ENCODE measurements at regions not wholly inside any gene's neighbourhood (a gene's known extent, or its start where the extent isn't known, plus 50 kb on each side); places are given as distances from the start of the nearest gene placed in this dataset.
"Not testable (repeated sequence)": the region's sequence is repeated elsewhere in the genome, so short reads cannot be mapped to it uniquely, and the experiment has no call there.

- CTCF ChIA-PET = no interaction called here
- no peak for TF ChIP-seq CTCF (IDR thresholded peaks at IDR 0.05; ENCODE audit: insufficient read depth, low read depth, low read length)
- Histone ChIP-seq H3K36me3 (ENCODE audit: control insufficient read depth, insufficient read depth, low read length) (no peaks in the 10 kb centered on the region), H3K4me3 (ENCODE audit: low read depth, low read length) (no peak overlapping the region), H3K27me3 (ENCODE audit: control insufficient read depth, insufficient read depth, low read length) (no peaks in the 10 kb centered on the region)
- DNase-seq (ENCODE audit: low read depth) = no peak
- POLR2A ChIA-PET = no interaction called here
Measured at GRCh38 chr21:21997390-21998333, 999.5 kb downstream of the NCAM2 start.

- Histone ChIP-seq H3K4me3 (ENCODE audit: low read depth, low read length) (no peak overlapping the region), H3K27me3 (ENCODE audit: control insufficient read depth, insufficient read depth, low read length) (no peaks in the 10 kb centered on the region), H3K36me3 (ENCODE audit: control insufficient read depth, insufficient read depth, low read length) (no peaks in the 10 kb centered on the region)
- no peak for TF ChIP-seq CTCF (IDR thresholded peaks at IDR 0.05; ENCODE audit: insufficient read depth, low read depth, low read length)
- CTCF ChIA-PET = no interaction called here
- no peak for DNase-seq (ENCODE audit: low read depth)
- POLR2A ChIA-PET = no interaction called here
Measured at GRCh38 chr21:22019766-22020165, 1021.6 kb downstream of the NCAM2 start.

- CTCF ChIA-PET = no interaction called here
- no peak for DNase-seq (ENCODE audit: low read depth)
Measured at GRCh38 chr21:22020221-22020620, 1022.0 kb downstream of the NCAM2 start.

GRCh38 chr21:22023896-22024295 is 1025.7 kb downstream of the NCAM2 start:
- H3K36me3 ChIP-seq (ENCODE audit: control insufficient read depth, insufficient read depth, low read length); H3K4me3 ChIP-seq (ENCODE audit: low read depth, low read length); H3K27me3 ChIP-seq (ENCODE audit: control insufficient read depth, insufficient read depth, low read length); POLR2A ChIA-PET; DNase-seq (ENCODE audit: low read depth); CTCF ChIA-PET: not testable (repeated sequence)

More at GRCh38 chr21:22020221-22020620, 1022.0 kb downstream of the NCAM2 start:
- Histone ChIP-seq H3K4me3 (ENCODE audit: low read depth, low read length) (no peak overlapping the region), H3K27me3 (ENCODE audit: control insufficient read depth, insufficient read depth, low read length) (no peaks in the 10 kb centered on the region), H3K36me3 (ENCODE audit: control insufficient read depth, insufficient read depth, low read length) (no peaks in the 10 kb centered on the region)
- no peak for TF ChIP-seq CTCF (IDR thresholded peaks at IDR 0.05; ENCODE audit: insufficient read depth, low read depth, low read length)
- POLR2A ChIA-PET = no interaction called here

GRCh38 chr21:22044431-22044830 is 1046.2 kb downstream of the NCAM2 start:
- TF ChIP-seq CTCF (IDR thresholded peaks at IDR 0.05; ENCODE audit: insufficient read depth, low read depth, low read length) = no peak
- ChIA-PET CTCF (no interaction called here), POLR2A (no interaction called here)
- Histone ChIP-seq H3K36me3 (ENCODE audit: control insufficient read depth, insufficient read depth, low read length) (no peaks in the 10 kb centered on the region), H3K4me3 (ENCODE audit: low read depth, low read length) (no peak overlapping the region), H3K27me3 (ENCODE audit: control insufficient read depth, insufficient read depth, low read length) (no peaks in the 10 kb centered on the region)
- no peak for DNase-seq (ENCODE audit: low read depth)

- Histone ChIP-seq H3K27me3 (ENCODE audit: control insufficient read depth, insufficient read depth, low read length) (no peaks in the 10 kb centered on the region), H3K36me3 (ENCODE audit: control insufficient read depth, insufficient read depth, low read length) (no peaks in the 10 kb centered on the region), H3K4me3 (ENCODE audit: low read depth, low read length) (no peak overlapping the region)
- POLR2A ChIA-PET = no interaction called here
- CTCF ChIA-PET = no interaction called here
- DNase-seq (ENCODE audit: low read depth) = no peak
- no peak for TF ChIP-seq CTCF (IDR thresholded peaks at IDR 0.05; ENCODE audit: insufficient read depth, low read depth, low read length)
Measured at GRCh38 chr21:22046576-22046975, 1048.4 kb downstream of the NCAM2 start.
